A549 (cell line): ENCODE measurements at regions not wholly inside any gene's neighbourhood (a gene's known extent, or its start where the extent isn't known, plus 50 kb on each side); places are given as distances from the start of the nearest gene placed in this dataset.

Source experiments
- CBX8 ChIP-seq: fragments of 200-600 bp; sonication (generic); IDR thresholded peaks from 2 replicates; pipeline ENCODE4 v1.6.1; 2016
- CHD4 ChIP-seq: fragments of 200-600 bp; sonication (generic); IDR thresholded peaks from 2 replicates; pipeline ENCODE4 v1.6.1; 2016; ENCODE audit warnings: antibody characterized with exemption, mild to moderate bottlenecking, borderline replicate concordance
- CTCF ChIP-seq: fragments of >200 bp; sonication (Bioruptor Twin); formaldehyde crosslinking; IDR thresholded peaks from 3 replicates; pipeline ENCODE4 v1.5.1; 2016
- EP300 ChIP-seq, 2 experiments: fragments of >200 bp; sonication (Bioruptor Twin); formaldehyde crosslinking; IDR thresholded peaks; 2 replicates in 1 of 2; 3 replicates in 1 of 2; pipeline ENCODE4 v1.6.1; 2016 to 2017
- FOSL2 ChIP-seq, 2 experiments: fragments of 450-650 bp in 1 of 2; fragments of >200 bp in 1 of 2; sonication (Bioruptor Twin) in 1 of 2; formaldehyde crosslinking; IDR thresholded peaks; 2 replicates each; pipeline versions ENCODE4 v1.5.0 to v1.6.1; 2016 to 2020; ENCODE audit warnings: mild to moderate bottlenecking in 1 of 2, moderate library complexity in 1 of 2
- JUN ChIP-seq, 2 experiments: fragments of >200 bp; sonication (Bioruptor Twin); formaldehyde crosslinking; IDR thresholded peaks; 2 replicates in 1 of 2; 3 replicates in 1 of 2; pipeline ENCODE4 v1.6.1; 2016 to 2017
- MAX ChIP-seq: IDR thresholded peaks from 2 replicates; pipeline ENCODE4 v1.6.1; 2012
- POLR2A ChIP-seq: IDR thresholded peaks from 2 replicates; pipeline ENCODE4 v1.6.1; 2012; ENCODE audit warnings: mild to moderate bottlenecking, low read length
- ZNF302 ChIP-seq: fragments of 250-450 bp; sonication (Bioruptor Pico); IDR thresholded peaks from 2 replicates; pipeline ENCODE4 v1.9.0; 2021; ENCODE audit warnings: inconsistent platforms, mild to moderate bottlenecking, moderate library complexity
- TF ChIP-seq, protein P1 (sequence below): fragments of 200-600 bp; sonication (generic); IDR thresholded peaks from 2 replicates; pipeline ENCODE4 v1.6.1; 2016; ENCODE audit warnings: antibody characterized with exemption, mild to moderate bottlenecking, moderate library complexity
- TF ChIP-seq, protein P2 (sequence below): fragments of >200 bp; sonication (Bioruptor Twin); formaldehyde crosslinking; IDR thresholded peaks from 2 replicates; pipeline ENCODE4 v1.6.1; 2016

GRCh38 chr2:236944561-236944960 lies 141.1 kb upstream of the COPS8 start:
- TF ChIP-seq, protein P1, sequence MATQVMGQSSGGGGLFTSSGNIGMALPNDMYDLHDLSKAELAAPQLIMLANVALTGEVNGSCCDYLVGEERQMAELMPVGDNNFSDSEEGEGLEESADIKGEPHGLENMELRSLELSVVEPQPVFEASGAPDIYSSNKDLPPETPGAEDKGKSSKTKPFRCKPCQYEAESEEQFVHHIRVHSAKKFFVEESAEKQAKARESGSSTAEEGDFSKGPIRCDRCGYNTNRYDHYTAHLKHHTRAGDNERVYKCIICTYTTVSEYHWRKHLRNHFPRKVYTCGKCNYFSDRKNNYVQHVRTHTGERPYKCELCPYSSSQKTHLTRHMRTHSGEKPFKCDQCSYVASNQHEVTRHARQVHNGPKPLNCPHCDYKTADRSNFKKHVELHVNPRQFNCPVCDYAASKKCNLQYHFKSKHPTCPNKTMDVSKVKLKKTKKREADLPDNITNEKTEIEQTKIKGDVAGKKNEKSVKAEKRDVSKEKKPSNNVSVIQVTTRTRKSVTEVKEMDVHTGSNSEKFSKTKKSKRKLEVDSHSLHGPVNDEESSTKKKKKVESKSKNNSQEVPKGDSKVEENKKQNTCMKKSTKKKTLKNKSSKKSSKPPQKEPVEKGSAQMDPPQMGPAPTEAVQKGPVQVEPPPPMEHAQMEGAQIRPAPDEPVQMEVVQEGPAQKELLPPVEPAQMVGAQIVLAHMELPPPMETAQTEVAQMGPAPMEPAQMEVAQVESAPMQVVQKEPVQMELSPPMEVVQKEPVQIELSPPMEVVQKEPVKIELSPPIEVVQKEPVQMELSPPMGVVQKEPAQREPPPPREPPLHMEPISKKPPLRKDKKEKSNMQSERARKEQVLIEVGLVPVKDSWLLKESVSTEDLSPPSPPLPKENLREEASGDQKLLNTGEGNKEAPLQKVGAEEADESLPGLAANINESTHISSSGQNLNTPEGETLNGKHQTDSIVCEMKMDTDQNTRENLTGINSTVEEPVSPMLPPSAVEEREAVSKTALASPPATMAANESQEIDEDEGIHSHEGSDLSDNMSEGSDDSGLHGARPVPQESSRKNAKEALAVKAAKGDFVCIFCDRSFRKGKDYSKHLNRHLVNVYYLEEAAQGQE, result no peak
- TF ChIP-seq POLR2A (no peak), MAX (no peak), CHD4 (no peak), CTCF (no peak), ZNF302 (CRISPR knock-in tag) (no peak), CBX8 (no peak), EP300 (IDR thresholded peaks at IDR 0.05) (no peak), FOSL2 (IDR thresholded peaks at IDR 0.05) (no peak), FOSL2 (CRISPR knock-in tag; IDR thresholded peaks at IDR 0.05) (no peak), JUN (IDR thresholded peaks at IDR 0.05) (no peak)
- TF ChIP-seq, protein P2, sequence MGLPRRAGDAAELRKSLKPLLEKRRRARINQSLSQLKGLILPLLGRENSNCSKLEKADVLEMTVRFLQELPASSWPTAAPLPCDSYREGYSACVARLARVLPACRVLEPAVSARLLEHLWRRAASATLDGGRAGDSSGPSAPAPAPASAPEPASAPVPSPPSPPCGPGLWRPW, result no peak
